NCI-H524 (cell line): ENCODE measurements at regions not wholly inside any gene's neighbourhood (a gene's known extent, or its start where the extent isn't known, plus 50 kb on each side); places are given as distances from the start of the nearest gene placed in this dataset.
"Not testable (repeated sequence)": the region's sequence is repeated elsewhere in the genome, so short reads cannot be mapped to it uniquely, and the experiment has no call there.

Source experiments
- DNase-seq, 2 experiments: peaks; one replicate each; lab custom pipeline; 2025; lab: John Stamatoyannopoulos, UW

GRCh38 chr22:16660570-16660969 is 68.0 kb upstream of the CCT8L2 start:
- DNase-seq, result not testable (repeated sequence)

DNA sequence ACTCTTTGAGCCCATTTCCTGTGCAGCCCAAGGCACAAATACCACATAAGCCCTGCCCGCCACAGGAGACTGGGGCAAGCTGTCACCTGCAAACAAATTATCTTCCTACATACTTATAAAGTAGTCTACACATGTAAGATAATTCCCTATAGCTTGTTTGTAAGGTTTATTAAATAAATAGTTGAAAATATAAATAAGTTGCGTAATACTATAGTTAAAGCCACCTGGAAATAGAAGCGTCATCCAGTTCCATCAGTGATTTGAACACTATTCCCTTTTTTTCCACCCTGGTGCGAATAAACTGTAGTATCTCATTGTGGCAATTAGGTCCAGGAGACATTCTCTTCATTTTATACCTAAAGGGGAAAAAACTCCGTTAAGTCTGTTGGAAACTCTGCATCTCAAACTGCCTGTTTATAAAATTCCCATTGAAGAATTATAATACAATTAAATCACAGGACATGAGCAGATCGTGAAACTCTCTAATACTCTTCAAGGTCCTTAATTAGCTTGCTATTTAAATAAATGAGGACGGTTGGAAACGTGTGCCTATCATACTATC is 66.7 kb upstream of the CCT8L2 start:
- not testable (repeated sequence) for DNase-seq

DNA sequence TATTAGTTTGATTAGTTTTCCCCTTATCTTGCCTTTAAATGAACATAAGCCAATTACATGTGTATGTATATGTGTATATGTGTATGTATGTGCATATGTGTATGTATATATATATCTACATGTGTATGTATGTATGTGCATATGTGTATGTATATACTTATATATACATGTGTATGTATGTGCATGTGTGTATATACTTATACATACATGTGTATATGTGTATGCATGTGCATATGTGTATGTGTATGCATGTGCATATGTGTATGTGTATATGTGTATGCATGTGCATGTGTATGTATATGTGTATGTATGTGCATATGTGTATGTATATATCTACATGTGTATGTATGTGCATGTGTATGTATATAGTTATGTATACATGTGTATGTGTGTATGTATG is 65.5 kb upstream of the CCT8L2 start:
- no peak for DNase-seq

DNA sequence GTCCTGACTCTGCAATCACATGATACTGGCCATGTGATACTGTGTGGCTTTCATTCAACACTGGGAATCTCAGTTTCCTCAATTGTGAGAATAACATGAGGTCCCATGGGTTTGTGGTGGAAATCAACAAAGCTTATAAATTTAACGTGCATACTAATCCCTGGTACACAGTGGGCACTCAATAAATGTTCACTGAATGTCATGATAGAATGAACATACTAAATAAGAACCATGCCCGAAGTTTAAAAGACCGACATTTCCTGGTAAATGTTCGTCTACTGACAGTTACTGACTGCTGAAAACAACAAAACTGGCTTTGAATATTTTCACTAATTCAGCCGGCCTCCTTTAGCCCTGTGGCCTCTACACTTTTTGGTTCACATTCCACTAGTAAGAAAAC is 62.3 kb upstream of the CCT8L2 start:
- no peak for DNase-seq

DNA sequence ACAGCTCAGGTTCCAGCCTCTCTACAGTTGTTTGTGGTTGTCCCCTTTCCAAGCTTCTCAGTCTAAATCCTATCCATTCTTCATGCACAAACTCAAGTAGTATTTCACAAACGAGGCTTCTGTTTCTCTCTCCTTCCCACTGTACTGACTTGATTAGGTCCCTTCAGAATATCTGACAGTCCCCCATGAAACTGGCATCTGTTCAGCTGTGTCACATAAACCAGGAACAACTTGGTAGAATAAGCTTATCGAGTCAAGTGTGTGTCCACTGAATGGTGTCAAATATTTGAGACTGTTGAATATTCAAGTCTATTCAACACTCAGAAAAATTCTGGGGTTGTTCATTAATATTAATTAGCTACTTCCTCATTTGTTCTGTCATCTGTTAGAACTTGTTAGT is 61.7 kb upstream of the CCT8L2 start:
- not testable (repeated sequence) for DNase-seq

DNA sequence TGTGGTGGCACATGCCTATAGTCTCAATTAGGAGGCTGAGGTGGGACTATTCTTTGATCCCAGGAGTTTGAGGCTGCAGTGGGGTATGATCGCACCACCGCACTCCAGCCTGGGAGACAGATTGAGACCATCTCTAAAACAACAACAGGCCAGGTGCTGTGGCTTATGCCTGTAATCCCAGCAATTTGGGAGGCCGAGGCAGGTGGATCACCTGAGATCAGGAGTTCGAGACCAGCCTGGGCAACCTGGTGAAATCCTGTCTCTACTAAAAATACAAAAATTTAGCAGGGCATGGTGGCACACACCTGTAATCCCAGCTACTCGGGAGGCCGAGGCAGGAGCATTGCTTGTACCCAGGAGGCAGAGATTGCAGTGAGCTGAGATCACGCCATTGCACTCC is 60.6 kb upstream of the CCT8L2 start:
- not testable (repeated sequence) for DNase-seq

DNA sequence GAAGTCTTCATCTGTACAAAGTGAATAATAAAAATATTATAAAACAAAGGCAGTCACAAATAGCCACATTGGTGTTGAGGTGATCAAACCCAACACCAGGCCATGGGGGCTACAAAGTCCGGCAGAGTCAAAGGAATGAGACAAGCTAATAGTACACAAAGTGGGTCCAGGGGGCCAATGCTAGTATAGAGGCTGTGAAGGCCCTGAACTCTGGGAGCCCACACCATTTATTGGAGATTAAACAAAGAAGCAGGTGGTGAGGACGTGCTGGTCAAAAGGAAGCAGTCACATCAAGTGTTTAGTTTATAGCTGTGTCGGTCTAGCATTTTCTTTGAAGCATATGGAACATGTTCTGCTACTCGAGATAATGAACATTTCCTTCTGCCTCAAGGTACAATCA is 58.6 kb upstream of the CCT8L2 start:
- no peak for DNase-seq
